ENCODE measurements at regions not wholly inside any gene's neighbourhood (a gene's known extent, or its start where the extent isn't known, plus 50 kb on each side); places are given as distances from the start of the nearest gene placed in this dataset.
"Not testable (repeated sequence)": the region's sequence is repeated elsewhere in the genome, so short reads cannot be mapped to it uniquely, and the experiment has no call there.

DNA sequence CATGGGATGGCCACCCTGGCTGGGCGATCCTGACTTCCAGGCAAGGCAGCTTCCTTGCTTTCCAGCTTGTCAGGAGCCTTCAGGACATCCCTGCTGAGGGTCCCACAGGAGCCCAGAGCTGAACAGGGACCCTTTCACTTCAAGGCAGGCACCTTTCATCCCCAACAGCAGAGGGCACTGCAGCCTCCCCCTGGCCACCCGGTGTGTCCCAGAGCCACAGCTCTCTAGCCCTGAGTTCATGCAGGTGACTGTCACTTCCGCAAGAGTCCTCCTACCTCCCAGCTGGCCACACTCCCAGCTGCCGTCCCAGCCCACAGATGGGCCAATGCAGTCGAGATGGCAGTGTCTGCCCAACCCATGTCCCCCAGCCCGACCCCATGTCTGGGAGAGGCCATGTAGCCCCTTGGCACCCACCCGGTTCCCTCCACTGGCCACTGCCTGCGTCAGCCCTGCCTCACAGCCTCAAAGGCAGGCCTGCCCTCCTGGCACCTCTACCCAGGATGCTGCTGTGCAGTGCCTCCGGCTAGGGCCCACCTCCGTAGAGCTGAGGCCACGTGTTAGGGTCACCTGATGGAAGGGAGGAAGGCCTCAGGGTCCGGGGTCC, 248.3 kb downstream of the CCDC74A start:
- H3K4me3 ChIP-seq (ENCODE audit: low read depth in 1 of 5, low read length in 5 of 5); H3K9me3 ChIP-seq (ENCODE audit: control insufficient read depth in 5 of 5, low read length in 5 of 5); H3K36me3 ChIP-seq (ENCODE audit: control insufficient read depth in 5 of 5, insufficient read depth in 5 of 5, low read length in 5 of 5); H3K27me3 ChIP-seq (ENCODE audit: control insufficient read depth in 5 of 5, insufficient read depth in 4 of 5, low read length in 5 of 5); H3K4me1 ChIP-seq (ENCODE audit: control insufficient read depth in 5 of 5, insufficient read depth in 5 of 5, low read length in 5 of 5); H3K27ac ChIP-seq (ENCODE audit: low read depth, low read length); H3K9ac ChIP-seq (ENCODE audit: low read length in 5 of 5): not testable (repeated sequence)

DNA sequence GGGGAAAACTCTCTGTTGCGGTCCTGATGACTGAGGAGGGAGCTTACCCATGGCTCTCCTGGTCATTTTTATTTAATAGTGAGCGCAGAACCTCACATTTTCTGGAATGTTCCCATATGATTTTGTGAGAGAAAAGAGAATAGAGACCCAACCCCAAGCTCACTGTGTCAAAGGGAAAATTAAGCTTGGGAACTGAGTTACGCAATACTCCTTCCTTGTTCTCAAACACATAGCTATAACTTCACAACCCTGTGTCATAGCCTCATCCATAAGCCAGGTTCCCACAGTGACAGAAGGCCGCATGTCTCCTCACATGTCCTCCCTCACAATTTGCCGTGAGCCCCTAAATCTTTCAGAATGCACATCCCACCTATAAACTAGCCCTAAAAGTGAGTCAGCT, 252.8 kb downstream of the CCDC74A start:
- not testable (repeated sequence) for H3K9ac ChIP-seq (ENCODE audit: low read length in 5 of 5); H3K27me3 ChIP-seq (ENCODE audit: control insufficient read depth in 5 of 5, insufficient read depth in 4 of 5, low read length in 5 of 5); H3K9me3 ChIP-seq (ENCODE audit: control insufficient read depth in 5 of 5, low read length in 5 of 5); H3K27ac ChIP-seq (ENCODE audit: low read depth, low read length); H3K36me3 ChIP-seq (ENCODE audit: control insufficient read depth in 5 of 5, insufficient read depth in 5 of 5, low read length in 5 of 5); H3K4me3 ChIP-seq (ENCODE audit: low read depth in 1 of 5, low read length in 5 of 5); H3K4me1 ChIP-seq (ENCODE audit: control insufficient read depth in 5 of 5, insufficient read depth in 5 of 5, low read length in 5 of 5)

DNA sequence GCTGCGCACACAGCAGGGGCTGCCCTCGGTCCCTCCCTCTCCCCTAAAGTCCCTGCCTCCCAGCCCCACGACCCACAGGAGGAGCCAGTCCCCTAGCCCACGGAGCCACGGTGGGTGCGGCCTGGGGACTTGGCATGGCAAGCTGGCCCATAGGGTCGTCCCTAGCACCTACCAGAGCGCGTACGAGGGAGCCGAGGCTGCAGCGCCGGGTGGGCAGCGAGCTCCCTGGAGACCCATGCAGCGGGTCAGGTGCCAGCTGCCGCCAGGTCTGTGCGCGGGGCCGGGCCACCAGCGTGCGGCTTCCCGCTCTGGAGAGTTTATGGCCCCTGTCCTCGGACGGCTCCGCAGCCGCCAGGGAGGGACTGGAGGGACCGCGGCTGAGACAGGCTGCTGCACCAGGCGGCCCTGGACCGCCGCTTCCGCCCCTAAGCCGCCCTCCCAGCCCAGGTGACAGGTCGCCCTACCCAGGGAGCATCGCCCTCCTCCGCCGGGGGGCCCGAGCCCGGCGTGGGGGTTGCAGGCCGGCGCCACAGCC, 273.6 kb downstream of the CCDC74A start:
- H3K27me3 ChIP-seq (ENCODE audit: control insufficient read depth in 5 of 5, insufficient read depth in 4 of 5, low read length in 5 of 5): peaks cover 0 to 4% (median 0%) of the 10 kb centered on the region in 5 donors
- no peaks in the 10 kb centered on the region for H3K36me3 ChIP-seq (ENCODE audit: control insufficient read depth in 5 of 5, insufficient read depth in 5 of 5, low read length in 5 of 5)
- H3K9me3 ChIP-seq (ENCODE audit: control insufficient read depth in 5 of 5, low read length in 5 of 5): no peaks in the 10 kb centered on the region
- H3K9ac ChIP-seq (ENCODE audit: low read length in 5 of 5): no peak overlapping the region
- H3K4me3 ChIP-seq (ENCODE audit: low read depth in 1 of 5, low read length in 5 of 5): peak overlapping the region in 2 of 5 donors; percentile 47 to 48
- H3K4me1 ChIP-seq (ENCODE audit: control insufficient read depth in 5 of 5, insufficient read depth in 5 of 5, low read length in 5 of 5): peaks cover 0 to 12% (median 11%) of the 10 kb centered on the region in 5 donors
- no peak overlapping the region for H3K27ac ChIP-seq (ENCODE audit: low read depth, low read length)

DNA sequence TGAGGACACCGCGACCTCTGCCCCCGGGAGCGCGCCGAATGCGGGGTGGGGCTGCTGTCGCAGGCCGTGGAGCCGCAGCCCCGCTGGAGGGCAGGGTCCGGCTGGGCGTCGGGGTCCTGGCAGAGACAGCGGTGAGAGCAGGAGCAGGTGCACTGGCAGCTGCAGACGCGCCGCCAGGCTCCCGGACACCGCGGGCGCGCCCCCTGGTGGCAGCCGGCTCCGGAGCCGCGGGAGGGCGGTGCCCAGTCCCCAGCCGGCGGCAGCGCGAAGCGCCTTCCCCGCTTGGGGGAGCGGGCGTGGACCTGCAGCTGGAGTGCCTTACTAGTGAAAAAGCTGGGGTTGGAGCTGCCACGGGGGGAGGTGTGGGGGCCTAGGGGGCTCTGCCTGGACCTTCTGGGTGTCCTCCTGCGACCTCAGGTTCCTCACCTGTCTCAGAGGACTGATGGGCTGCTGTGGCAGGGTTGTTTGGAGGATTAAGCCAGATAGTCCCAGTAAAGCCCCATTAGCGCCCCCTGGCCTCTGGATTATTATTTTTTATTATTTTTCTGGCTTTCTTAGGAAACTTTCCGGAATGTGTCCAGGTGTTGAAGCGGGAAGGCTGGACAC, 274.2 kb downstream of the CCDC74A start:
- not testable (repeated sequence) for H3K9me3 ChIP-seq (ENCODE audit: control insufficient read depth in 5 of 5, low read length in 5 of 5); H3K27ac ChIP-seq (ENCODE audit: low read depth, low read length); H3K27me3 ChIP-seq (ENCODE audit: control insufficient read depth in 5 of 5, insufficient read depth in 4 of 5, low read length in 5 of 5); H3K36me3 ChIP-seq (ENCODE audit: control insufficient read depth in 5 of 5, insufficient read depth in 5 of 5, low read length in 5 of 5)
- peak overlapping the region in 4 of 5 donors; percentile 14 to 57 (median 48) for H3K4me3 ChIP-seq (ENCODE audit: low read depth in 1 of 5, low read length in 5 of 5)
- peak overlapping the region in 1 of 5 donors; percentile 56 for H3K9ac ChIP-seq (ENCODE audit: low read length in 5 of 5)
- peaks cover 0 to 12% (median 11%) of the 10 kb centered on the region in 5 donors for H3K4me1 ChIP-seq (ENCODE audit: control insufficient read depth in 5 of 5, insufficient read depth in 5 of 5, low read length in 5 of 5)

DNA sequence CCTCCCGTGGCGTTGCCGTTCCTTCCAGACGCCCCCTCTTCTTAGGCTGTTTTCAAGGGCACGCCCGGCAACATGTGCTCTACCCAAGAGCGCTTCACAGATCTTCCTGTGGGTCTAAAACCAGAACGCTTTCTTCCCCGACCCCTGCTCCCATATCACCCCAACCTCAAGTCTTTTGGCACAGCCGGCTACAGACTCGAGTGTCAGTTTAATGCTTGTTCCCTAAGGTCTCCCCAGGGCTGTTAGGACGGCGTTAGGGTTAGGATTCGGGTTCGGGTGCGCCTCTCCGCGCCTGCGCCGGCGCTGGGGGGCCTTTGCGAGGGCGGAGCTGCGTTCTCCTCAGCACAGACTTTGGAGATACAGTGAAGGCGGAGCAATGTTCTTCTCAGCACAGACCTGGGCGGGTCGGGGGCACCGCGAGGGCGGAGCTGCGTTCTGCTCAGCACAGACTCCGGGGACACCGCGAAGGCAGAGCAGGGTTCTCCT, 274.7 kb downstream of the CCDC74A start:
- Histone ChIP-seq H3K9ac (ENCODE audit: low read length in 5 of 5) (peak overlapping the region in 1 of 5 donors; percentile 56), H3K4me1 (ENCODE audit: control insufficient read depth in 5 of 5, insufficient read depth in 5 of 5, low read length in 5 of 5) (peaks cover 0 to 12% (median 11%) of the 10 kb centered on the region in 5 donors), H3K4me3 (ENCODE audit: low read depth in 1 of 5, low read length in 5 of 5) (peak overlapping the region; percentile 14 to 57 (median 46))
- not testable (repeated sequence) for H3K9me3 ChIP-seq (ENCODE audit: control insufficient read depth in 5 of 5, low read length in 5 of 5); H3K27ac ChIP-seq (ENCODE audit: low read depth, low read length); H3K36me3 ChIP-seq (ENCODE audit: control insufficient read depth in 5 of 5, insufficient read depth in 5 of 5, low read length in 5 of 5); H3K27me3 ChIP-seq (ENCODE audit: control insufficient read depth in 5 of 5, insufficient read depth in 4 of 5, low read length in 5 of 5)

DNA sequence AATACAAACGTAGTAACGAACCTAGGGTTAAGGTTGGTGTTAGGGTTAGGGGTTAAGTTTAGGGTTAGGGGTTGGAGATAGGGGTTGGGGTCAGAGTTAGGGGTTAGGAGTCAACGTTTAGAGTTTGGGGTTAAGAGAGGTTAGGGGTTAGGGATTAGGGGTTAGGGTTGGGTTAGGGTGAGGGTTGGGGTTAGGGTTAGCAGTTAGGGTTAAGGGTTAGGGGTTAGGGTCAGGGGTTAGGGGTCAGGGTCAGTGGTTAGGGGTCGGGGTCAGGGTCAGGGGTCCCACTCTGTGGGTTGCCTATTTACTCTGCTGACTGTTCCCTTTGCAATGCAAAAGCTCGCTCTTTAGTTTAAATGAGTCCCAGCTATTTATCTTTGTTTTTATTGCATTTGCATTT, 275.5 kb downstream of the CCDC74A start:
- not testable (repeated sequence) for H3K27ac ChIP-seq (ENCODE audit: low read depth, low read length); H3K27me3 ChIP-seq (ENCODE audit: control insufficient read depth in 5 of 5, insufficient read depth in 4 of 5, low read length in 5 of 5); H3K9me3 ChIP-seq (ENCODE audit: control insufficient read depth in 5 of 5, low read length in 5 of 5); H3K4me3 ChIP-seq (ENCODE audit: low read depth in 1 of 5, low read length in 5 of 5); H3K36me3 ChIP-seq (ENCODE audit: control insufficient read depth in 5 of 5, insufficient read depth in 5 of 5, low read length in 5 of 5); H3K9ac ChIP-seq (ENCODE audit: low read length in 5 of 5)
- peaks cover 0 to 12% (median 11%) of the 10 kb centered on the region in 5 donors for H3K4me1 ChIP-seq (ENCODE audit: control insufficient read depth in 5 of 5, insufficient read depth in 5 of 5, low read length in 5 of 5)

DNA sequence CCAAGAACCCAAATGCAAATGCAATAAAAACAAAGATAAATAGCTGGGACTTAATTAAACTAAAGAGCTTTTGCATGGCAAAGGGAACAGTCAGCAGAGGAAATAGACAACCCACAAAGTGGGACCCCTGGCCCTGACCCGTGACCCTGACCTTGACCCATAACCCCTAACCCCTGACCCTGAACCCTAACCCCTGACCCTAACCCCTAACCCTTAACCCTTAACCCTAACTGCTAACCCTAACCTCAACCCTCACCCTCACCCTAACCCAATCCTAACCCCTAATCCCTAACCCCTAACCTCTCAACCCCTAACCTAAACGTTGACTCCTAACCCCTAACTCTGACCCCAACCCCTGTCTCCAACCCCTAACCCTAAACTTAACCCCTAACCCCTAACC, 284.9 kb downstream of the CCDC74A start:
- not testable (repeated sequence) for H3K9me3 ChIP-seq (ENCODE audit: control insufficient read depth in 5 of 5, low read length in 5 of 5); H3K4me1 ChIP-seq (ENCODE audit: control insufficient read depth in 5 of 5, insufficient read depth in 5 of 5, low read length in 5 of 5); H3K27me3 ChIP-seq (ENCODE audit: control insufficient read depth in 5 of 5, insufficient read depth in 4 of 5, low read length in 5 of 5); H3K9ac ChIP-seq (ENCODE audit: low read length in 5 of 5); H3K4me3 ChIP-seq (ENCODE audit: low read depth in 1 of 5, low read length in 5 of 5); H3K27ac ChIP-seq (ENCODE audit: low read depth, low read length); H3K36me3 ChIP-seq (ENCODE audit: control insufficient read depth in 5 of 5, insufficient read depth in 5 of 5, low read length in 5 of 5)

DNA sequence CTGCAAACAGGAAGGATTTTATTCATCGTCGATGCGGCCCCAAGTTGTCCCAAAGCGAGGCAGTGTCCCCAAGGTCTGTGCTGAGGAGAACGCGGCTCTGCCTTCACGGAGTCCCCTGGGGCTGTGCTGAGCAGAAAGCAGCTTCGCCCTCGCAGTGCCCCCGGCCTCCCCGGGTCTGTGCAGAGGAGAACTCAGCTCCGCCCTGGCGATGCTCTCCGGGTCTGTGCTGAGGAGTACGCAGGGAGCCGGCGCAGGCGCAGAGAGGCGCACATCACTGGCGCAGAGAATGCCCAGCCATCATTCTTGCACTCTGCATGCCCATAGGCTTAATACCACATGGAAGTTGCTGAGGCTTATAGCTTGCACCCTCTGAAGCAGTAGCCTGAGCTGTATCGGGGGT, 285.7 kb downstream of the CCDC74A start:
- H3K27ac ChIP-seq (ENCODE audit: low read depth, low read length); H3K9me3 ChIP-seq (ENCODE audit: control insufficient read depth in 5 of 5, low read length in 5 of 5); H3K27me3 ChIP-seq (ENCODE audit: control insufficient read depth in 5 of 5, insufficient read depth in 4 of 5, low read length in 5 of 5); H3K4me3 ChIP-seq (ENCODE audit: low read depth in 1 of 5, low read length in 5 of 5); H3K9ac ChIP-seq (ENCODE audit: low read length in 5 of 5); H3K36me3 ChIP-seq (ENCODE audit: control insufficient read depth in 5 of 5, insufficient read depth in 5 of 5, low read length in 5 of 5); H3K4me1 ChIP-seq (ENCODE audit: control insufficient read depth in 5 of 5, insufficient read depth in 5 of 5, low read length in 5 of 5): not testable (repeated sequence)

DNA sequence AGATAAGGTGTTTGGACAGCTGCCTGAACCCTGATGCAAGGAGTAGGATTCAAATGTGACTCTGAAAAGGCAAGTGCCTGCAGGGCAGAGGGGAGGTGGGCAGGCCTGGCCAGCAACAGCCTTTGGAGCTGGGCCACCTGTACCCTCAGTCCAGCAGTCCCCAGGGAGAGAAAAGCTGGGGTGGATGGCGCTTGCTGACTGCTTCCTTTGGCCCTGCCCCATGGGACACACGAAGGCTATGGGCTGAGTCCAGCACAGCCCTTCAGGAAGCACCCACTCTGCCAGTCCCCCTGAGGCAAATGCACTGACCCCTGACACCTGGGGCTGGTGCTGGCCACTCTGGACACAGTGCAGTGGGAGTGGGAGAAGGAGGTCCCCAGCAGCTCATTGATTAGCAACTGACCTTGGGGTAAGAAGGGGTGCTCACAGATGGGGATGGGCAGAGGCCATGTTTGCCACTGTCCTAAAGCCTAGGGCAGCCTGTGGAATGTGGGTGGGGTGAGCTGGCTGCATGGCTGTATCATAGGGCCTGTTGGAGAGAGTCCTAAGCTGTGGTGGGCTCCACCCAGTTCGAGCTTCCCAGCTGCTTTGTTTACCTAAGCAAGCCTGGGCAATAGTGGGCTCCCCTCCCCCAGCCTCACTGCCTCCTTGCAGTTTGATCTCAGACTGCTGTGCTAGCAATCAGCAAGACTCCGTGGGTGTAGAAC, 290.7 kb downstream of the CCDC74A start:
- not testable (repeated sequence) for H3K9me3 ChIP-seq (ENCODE audit: control insufficient read depth in 5 of 5, low read length in 5 of 5); H3K36me3 ChIP-seq (ENCODE audit: control insufficient read depth in 5 of 5, insufficient read depth in 5 of 5, low read length in 5 of 5); H3K27ac ChIP-seq (ENCODE audit: low read depth, low read length); H3K27me3 ChIP-seq (ENCODE audit: control insufficient read depth in 5 of 5, insufficient read depth in 4 of 5, low read length in 5 of 5); H3K4me3 ChIP-seq (ENCODE audit: low read depth in 1 of 5, low read length in 5 of 5); H3K4me1 ChIP-seq (ENCODE audit: control insufficient read depth in 5 of 5, insufficient read depth in 5 of 5, low read length in 5 of 5); H3K9ac ChIP-seq (ENCODE audit: low read length in 5 of 5)

DNA sequence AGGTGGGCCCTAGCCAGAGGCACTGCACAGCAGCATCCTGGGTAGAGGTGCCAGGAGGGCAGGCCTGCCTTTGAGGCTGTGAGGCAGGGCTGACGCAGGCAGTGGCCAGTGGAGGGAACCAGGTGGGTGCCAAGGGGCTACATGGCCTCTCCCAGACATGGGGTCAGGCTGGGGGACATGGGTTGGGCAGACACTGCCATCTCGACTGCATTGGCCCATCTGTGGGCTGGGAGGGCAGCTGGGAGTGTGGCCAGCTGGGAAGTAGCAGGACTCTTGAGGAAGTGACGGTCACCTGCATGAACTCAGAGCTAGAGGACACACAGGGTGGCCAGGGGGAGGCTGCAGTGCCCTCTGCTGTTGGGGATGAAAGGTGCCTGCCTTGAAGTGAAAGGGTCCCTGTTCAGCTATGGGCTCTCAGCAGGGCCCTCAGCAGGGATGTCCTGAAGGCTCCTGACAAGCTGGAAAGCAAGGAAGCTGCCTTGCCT, 294.6 kb downstream of the CCDC74A start:
- H3K4me3 ChIP-seq (ENCODE audit: low read depth in 1 of 5, low read length in 5 of 5); H3K9me3 ChIP-seq (ENCODE audit: control insufficient read depth in 5 of 5, low read length in 5 of 5); H3K27me3 ChIP-seq (ENCODE audit: control insufficient read depth in 5 of 5, insufficient read depth in 4 of 5, low read length in 5 of 5); H3K27ac ChIP-seq (ENCODE audit: low read depth, low read length); H3K36me3 ChIP-seq (ENCODE audit: control insufficient read depth in 5 of 5, insufficient read depth in 5 of 5, low read length in 5 of 5); H3K9ac ChIP-seq (ENCODE audit: low read length in 5 of 5); H3K4me1 ChIP-seq (ENCODE audit: control insufficient read depth in 5 of 5, insufficient read depth in 5 of 5, low read length in 5 of 5): not testable (repeated sequence)
